Progenitor cell of endocrine pancreas (in vitro differentiated cells): ENCODE measurements at regions not wholly inside any gene's neighbourhood (a gene's known extent, or its start where the extent isn't known, plus 50 kb on each side); places are given as distances from the start of the nearest gene placed in this dataset.

Experiments
- DNase-seq: peaks from one replicate; pipeline ENCODE4 v3.0.0; 2021; ENCODE audit warnings: low spot score; ENCODE audit not compliant: unreplicated experiment
- H3K27ac Mint-ChIP-seq: 2 replicates; pipeline ENCODE4 v1.8.0; 2021; ENCODE audit warnings: mild to moderate bottlenecking, moderate library complexity, mixed read lengths
- H3K27me3 Mint-ChIP-seq: 2 replicates; pipeline ENCODE4 v1.8.0; 2021; ENCODE audit warnings: mixed read lengths
- H3K36me3 Mint-ChIP-seq: 2 replicates; pipeline ENCODE4 v1.8.0; 2022; ENCODE audit warnings: mixed read lengths; ENCODE audit not compliant: insufficient read depth
- H3K4me1 Mint-ChIP-seq: 2 replicates; pipeline ENCODE4 v1.8.0; 2021; ENCODE audit warnings: low read depth, mixed read lengths
- H3K4me3 Mint-ChIP-seq: 2 replicates; pipeline ENCODE4 v1.8.0; 2021; ENCODE audit warnings: low read depth, mild to moderate bottlenecking, moderate library complexity, mixed read lengths
- H3K9me3 Mint-ChIP-seq: 2 replicates; pipeline ENCODE4 v1.8.0; 2021; ENCODE audit warnings: low read depth, mixed read lengths
- CTCF ChIP-seq: fragments of 200-600 bp; sonication (generic); IDR thresholded peaks from one replicate; pipeline ENCODE4 v1.5.0; 2021; ENCODE audit warnings: antibody characterized with exemption, mild to moderate bottlenecking; ENCODE audit not compliant: unreplicated experiment

GRCh38 chr3:117380631-117381030 lies 671.1 kb downstream of the TUSC7 start:
- H3K9me3 Mint-ChIP-seq, result peaks cover 16% of the 10 kb centered on the region

GRCh38 chr3:117393119-117393518 lies 683.5 kb downstream of the TUSC7 start:
- Mint-ChIP-seq H3K27ac (no peak overlapping the region), H3K27me3 (no peaks in the 10 kb centered on the region), H3K9me3 (no peaks in the 10 kb centered on the region), H3K4me3 (no peak overlapping the region), H3K36me3 (peaks cover 2% of the 10 kb centered on the region), H3K4me1 (peaks cover 27% of the 10 kb centered on the region)
- DNase-seq, result no peak
- no peak for TF ChIP-seq CTCF

More at GRCh38 chr3:117380631-117381030, 671.1 kb downstream of the TUSC7 start:
- Mint-ChIP-seq H3K4me1 (no peaks in the 10 kb centered on the region), H3K27ac (no peak overlapping the region), H3K4me3 (no peak overlapping the region), H3K27me3 (no peaks in the 10 kb centered on the region), H3K36me3 (peaks cover 6% of the 10 kb centered on the region)
- no peak for TF ChIP-seq CTCF
- no peak for DNase-seq

GRCh38 chr3:117398141-117398899 lies 688.7 kb downstream of the TUSC7 start:
- DNase-seq, result peak; percentile 36
- H3K4me1 Mint-ChIP-seq, result peaks cover 53% of the 10 kb centered on the region
- H3K9me3 Mint-ChIP-seq, result no peaks in the 10 kb centered on the region
- H3K4me3 Mint-ChIP-seq, result peak overlapping the region; percentile 14
- H3K27me3 Mint-ChIP-seq, result no peaks in the 10 kb centered on the region
- TF ChIP-seq CTCF, result peak; percentile 24
- H3K36me3 Mint-ChIP-seq, result peaks cover 2% of the 10 kb centered on the region
- H3K27ac Mint-ChIP-seq, result peak overlapping the region; percentile 94

- peaks cover 60% of the 10 kb centered on the region for H3K4me1 Mint-ChIP-seq
- H3K36me3 Mint-ChIP-seq, result no peaks in the 10 kb centered on the region
- no peak for TF ChIP-seq CTCF
- no peak overlapping the region for H3K4me3 Mint-ChIP-seq
- no peak for DNase-seq
- peak overlapping the region; percentile 93 for H3K27ac Mint-ChIP-seq
- no peaks in the 10 kb centered on the region for H3K9me3 Mint-ChIP-seq
- no peaks in the 10 kb centered on the region for H3K27me3 Mint-ChIP-seq
Measured at GRCh38 chr3:117399311-117400078, 689.9 kb downstream of the TUSC7 start.

- H3K36me3 Mint-ChIP-seq, result no peaks in the 10 kb centered on the region
- H3K4me3 Mint-ChIP-seq, result no peak overlapping the region
Measured at GRCh38 chr3:117400303-117400702, 690.7 kb downstream of the TUSC7 start.

More at GRCh38 chr3:117400303-117400702, 690.7 kb downstream of the TUSC7 start:
- TF ChIP-seq CTCF, result no peak
- Mint-ChIP-seq H3K9me3 (no peaks in the 10 kb centered on the region), H3K27ac (peak overlapping the region; percentile 93), H3K27me3 (no peaks in the 10 kb centered on the region), H3K4me1 (peaks cover 67% of the 10 kb centered on the region)
- DNase-seq, result no peak
